Left renal pelvis (tissue), 4 donors: ENCODE measurements at regions not wholly inside any gene's neighbourhood (a gene's known extent, or its start where the extent isn't known, plus 50 kb on each side); places are given as distances from the start of the nearest gene placed in this dataset.

ENCODE experiments used
- DNase-seq, 4 donors: peaks; one replicate each; pipeline ENCODE4 v3.0.0-alpha.2; 2013; ENCODE audit warnings: low read depth in 4 of 4, low spot score in 3 of 4

DNA sequence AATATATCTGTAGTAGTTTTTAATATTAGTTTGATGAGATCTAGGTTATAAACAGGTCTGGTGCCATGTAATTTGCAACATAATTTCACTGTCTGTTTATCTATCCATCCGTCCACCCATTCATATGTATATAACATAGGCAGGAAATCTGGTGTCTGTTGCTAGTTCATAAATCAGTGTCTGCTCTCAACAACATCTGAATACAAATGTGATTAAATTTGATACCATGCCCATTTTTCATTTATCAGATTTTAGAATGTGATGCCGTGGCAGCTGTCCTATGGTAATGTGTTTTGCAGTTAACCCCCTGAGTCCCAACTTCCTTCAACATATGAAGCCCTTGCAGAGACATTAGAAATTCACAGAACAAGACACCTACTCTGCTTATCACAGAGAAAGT, 228.4 kb downstream of the CMPK2 start:
- no peak for DNase-seq

- no peak for DNase-seq
Observed at GRCh38 chr2:6639929-6640620, 225.6 kb downstream of the CMPK2 start.

GRCh38 chr2:6640621-6641015, 225.1 kb downstream of the CMPK2 start:
- no peak for DNase-seq

DNA sequence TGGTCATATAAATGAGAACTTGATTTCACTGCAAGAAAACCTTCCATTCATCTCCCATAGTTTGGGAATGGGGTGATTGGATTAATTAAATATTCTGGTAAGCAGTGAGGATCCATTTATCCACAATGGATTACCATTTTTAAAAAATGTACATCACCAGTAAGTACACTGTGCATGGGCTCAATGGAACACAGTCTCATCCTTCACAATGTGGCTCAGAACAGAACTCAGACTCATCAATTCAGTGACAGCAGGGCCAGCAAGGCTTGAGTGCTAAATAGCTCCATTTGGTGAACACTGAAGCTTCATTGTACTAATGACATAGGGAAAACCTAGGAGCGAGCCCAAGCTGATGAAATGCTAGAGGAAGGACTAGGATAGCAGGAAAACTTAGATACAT, 223.8 kb downstream of the CMPK2 start:
- no peak for DNase-seq

DNA sequence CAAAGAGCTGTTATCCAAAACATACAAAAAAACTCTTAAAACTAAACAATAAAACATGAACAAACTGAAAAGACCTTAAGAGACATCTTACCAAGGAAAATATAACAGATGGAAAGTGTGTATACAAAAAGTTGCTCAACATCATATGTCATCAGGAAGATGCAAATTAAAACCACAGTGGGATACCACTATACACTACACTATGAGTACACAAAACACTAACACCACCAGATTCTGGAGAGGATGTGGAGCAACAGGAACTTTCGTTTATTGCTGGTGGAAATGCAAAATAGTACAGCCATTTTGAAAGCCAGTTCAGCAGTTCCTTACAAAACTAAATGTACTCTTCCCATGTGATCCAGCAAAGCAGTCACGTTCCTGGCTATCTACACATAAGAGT, 221.4 kb downstream of the CMPK2 start:
- DNase-seq: no peak

DNA sequence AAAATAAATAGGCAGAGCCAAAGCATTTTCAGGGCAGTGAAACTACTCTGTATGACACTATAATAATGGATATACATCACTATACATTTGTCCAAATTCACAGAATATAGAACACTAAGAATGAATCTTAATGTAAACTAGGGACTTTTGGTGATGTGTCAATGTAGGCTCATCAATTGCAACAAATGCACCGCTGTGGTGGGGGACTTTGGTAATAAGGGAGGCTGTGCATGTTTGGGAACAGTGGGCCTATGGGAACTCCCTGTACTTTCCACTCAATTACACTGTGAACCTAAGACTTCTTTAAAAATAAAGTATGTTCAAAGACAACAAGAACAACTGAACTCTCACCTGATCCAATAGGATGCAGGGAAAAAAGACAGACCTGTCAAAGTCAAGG, 220.7 kb downstream of the CMPK2 start:
- DNase-seq: no peak

DNA sequence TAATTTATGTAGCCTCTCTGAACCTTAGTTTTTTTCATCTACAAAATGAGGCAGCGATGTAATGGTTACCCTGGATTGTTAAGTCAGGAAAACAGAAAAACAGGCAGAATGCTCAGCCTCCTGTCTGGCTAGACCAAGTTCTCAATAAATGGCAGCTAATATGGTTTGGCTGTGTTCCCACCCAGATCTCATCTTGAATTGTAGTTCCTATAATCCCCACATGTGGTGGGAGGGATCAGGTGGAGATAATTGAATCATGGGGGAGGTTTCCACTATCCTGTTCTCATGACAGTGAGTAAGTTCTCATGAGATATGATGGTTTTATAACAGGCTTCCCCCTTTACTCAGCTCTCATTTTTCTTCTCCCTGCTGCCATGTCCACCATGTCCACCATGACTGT, 220.0 kb downstream of the CMPK2 start:
- no peak for DNase-seq

DNA sequence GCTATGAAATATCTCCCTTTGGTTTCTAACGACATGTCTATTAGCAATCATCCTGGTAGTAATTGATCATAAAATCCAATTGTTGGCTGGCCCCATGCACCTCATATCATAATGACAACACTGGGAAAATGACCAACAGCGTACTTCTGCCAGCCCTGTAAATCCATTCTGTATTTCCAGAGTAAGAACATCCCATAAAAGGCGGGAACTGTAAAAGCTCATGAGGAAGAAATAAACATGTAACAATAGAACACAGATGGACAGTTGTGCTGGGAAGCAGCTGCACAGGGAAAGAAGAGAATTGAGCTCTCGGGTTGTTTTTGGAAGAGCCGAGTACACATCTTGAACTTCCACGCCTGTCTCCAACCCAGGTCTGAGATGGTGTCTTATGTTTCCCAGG, 218.7 kb downstream of the CMPK2 start:
- DNase-seq: no peak

GRCh38 chr2:6648596-6649247, 217.0 kb downstream of the CMPK2 start:
- DNase-seq: no peak

GRCh38 chr2:6650311-6650710, 215.4 kb downstream of the CMPK2 start:
- DNase-seq: no peak

GRCh38 chr2:6652251-6652650, 213.5 kb downstream of the CMPK2 start:
- DNase-seq: no peak

GRCh38 chr2:6653281-6653750, 212.4 kb downstream of the CMPK2 start:
- no peak for DNase-seq

DNA sequence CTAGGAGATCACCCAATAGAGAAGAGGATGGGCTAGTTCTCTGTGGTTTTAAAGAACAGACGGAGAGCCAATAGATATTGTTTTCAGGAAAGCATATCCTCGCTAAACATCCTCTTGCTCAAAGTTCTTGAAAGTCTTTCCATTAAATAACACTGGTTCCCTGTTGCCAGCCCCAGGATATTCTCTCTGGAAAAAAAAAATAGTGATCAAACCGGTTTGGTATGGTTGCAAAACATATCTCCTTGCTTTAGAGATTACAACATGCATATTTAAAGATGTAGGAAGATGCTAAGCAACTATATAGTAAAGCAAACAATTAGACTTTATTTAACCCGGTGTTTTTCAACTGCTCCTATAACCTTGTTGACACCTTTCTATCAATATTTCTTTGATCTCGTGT, 211.4 kb downstream of the CMPK2 start:
- DNase-seq: no peak

DNA sequence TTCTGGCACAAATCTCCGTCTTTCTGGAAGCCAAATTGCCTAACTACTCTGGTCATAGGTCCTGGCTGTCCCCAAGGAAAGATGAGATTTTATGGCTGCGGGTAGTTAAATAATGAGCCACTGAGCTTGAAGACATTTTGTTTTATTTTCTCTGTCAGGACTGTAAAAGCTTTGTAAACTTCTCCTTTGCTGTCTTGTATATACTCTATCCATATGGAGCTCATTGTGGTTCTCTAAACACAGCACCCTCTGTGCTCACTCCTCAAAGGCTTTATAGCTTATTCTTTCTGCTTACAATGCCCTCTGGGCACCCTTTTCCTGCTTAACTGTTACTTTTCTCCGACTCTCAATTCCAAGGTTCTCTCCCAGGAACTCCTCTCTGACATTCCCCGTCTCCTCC, 209.1 kb downstream of the CMPK2 start:
- no peak for DNase-seq

- no peak for DNase-seq
Observed at GRCh38 chr2:6657136-6657535, 208.6 kb downstream of the CMPK2 start.

- no peak for DNase-seq
Observed at GRCh38 chr2:6657855-6658254, 207.9 kb downstream of the CMPK2 start.

GRCh38 chr2:6664332-6665061, 201.2 kb downstream of the CMPK2 start:
- no peak for DNase-seq

DNA sequence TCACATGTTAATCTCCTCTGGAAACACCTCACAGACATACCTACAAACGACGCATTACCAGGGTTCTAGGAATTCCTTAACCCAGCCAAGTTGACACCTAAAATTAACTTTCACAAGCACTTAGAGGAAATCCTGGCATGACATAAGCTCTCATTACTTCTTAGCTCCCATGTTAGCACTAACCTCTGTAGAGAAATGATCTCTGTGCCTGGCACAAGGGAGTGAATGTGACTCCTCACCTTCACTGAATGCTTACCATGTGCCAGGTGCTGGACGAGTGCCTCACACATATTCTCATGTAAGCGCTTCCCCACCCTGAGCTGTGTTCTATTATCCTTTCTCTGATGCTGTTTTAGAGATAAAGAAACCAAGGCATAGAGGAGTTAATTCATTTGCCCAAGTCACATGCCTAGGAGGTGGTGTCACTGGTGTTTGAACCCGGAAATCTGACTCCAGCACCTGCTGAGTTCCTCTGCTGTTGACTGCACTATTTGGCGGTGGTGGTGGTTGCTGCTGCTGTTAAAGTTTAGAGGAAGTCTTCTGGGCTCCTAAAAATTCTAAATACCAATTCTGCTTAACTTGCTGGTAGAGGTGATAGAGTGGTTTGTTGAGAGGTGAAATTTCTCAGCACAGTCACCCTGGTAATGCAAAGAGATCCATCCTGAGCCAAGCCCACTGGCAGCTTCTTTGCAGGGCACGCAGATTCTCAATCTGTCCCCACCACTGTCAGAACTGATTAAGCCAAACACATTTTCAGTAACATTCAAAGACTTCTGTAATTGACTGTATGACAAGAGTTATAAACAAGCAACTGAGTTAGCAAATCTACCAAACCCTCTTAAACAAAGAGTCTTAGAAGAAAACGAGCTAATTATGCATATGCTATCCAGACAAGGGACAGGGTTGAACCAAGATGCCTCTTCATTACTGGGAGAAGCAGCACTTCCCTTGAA, 200.3 kb downstream of the CMPK2 start:
- DNase-seq: no peak

GRCh38 chr2:6667326-6667725, 198.4 kb downstream of the CMPK2 start:
- no peak for DNase-seq

DNA sequence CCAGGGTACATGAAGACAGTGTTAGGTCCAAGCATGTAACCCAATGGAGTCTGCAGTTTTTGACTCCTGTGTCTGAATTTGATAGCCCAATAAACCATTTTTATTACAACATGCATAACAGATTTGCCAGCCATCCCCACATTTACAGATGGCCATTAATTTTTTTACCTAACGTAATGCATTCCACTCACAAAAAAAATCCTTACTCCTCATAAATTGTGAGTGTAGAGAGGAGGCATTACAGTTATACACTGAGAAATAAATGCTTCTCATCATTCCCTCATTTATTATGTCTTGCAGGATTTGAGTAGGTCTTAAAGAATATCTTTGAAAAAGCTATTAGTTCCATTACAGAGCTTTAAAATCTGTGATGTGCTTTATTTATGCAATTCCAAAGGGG, 193.8 kb downstream of the CMPK2 start:
- no peak for DNase-seq

DNA sequence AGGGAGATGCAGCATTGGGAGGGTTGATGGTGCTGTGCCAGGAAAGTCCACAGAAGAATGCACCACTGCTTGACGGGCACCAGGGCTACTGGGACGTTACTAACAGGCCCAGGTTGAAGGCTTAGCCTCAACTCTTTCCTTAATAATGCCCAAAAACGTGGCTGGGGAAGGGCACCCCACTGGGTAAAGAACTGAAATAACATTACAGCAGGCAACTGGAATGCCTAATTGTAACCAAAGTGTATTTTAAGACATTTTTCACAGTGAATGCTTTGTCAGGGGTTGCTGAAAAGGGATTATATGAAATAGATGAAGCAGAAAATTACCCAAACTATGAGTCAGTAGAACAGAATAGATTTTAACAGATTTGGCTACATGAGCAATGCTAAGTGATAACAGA, 191.3 kb downstream of the CMPK2 start:
- DNase-seq: no peak
